Stromal cell of bone marrow (primary cell): ENCODE measurements at regions not wholly inside any gene's neighbourhood (a gene's known extent, or its start where the extent isn't known, plus 50 kb on each side); places are given as distances from the start of the nearest gene placed in this dataset.
"Not testable (repeated sequence)": the region's sequence is repeated elsewhere in the genome, so short reads cannot be mapped to it uniquely, and the experiment has no call there.

Experiments used
- DNase-seq: peaks from one replicate; pipeline ENCODE4 v3.0.0-alpha.2; 2012; ENCODE audit warnings: low read depth

DNA sequence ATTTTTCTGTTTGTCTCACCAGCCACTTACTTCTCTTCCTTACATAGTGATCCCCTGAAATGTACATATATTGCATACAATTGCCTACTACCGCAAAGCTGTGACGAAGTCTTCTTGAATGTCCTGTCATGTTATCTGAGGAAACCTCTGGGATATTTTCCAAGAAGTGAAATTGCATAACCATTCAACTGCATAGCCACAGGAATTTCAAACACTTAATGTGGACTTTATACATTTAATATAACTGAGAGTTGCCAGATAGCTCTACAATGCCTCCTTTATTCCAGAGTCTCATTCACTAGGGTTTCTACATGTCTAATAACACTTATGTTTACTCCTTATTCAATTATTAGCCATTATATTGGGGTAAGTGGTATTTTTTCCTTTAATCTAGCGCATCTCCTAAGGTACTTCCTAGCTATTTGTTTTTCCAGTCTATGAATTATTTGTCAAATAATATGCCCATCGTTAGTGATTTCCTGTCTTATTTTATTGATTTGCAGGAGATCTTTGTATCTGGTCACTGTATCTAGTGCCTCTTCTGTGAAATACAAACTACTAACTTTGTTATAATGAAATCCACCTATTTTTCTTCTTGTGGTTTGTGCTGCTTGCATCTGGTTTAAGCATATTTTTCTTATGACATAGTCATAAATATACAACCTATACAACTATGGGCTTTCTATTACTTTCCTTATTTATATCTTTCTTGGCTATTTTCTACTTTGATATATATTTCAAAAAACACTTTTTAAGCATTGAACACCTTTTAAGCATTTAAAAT, 69.2 kb upstream of the GRID2 start:
- DNase-seq = peak; percentile 92

DNA sequence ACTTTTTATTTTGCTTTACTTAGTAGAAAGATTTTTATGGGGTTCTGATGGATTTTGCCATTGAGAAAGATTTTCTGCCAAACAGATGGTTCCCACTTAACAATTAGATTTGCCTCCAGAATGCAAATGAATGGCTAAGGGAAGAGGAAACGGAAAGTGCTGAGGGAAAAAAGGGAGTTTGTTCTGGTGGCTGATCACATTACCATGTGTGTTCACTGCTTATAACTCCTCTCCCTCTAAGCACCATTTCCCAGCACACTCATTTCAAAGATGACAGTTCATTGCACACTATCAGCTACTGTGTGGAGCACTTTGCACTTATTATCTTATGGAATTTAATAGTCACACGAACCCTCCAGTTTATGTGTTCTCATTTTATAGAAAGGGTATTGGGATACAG, 68.0 kb upstream of the GRID2 start:
- DNase-seq = no peak

DNA sequence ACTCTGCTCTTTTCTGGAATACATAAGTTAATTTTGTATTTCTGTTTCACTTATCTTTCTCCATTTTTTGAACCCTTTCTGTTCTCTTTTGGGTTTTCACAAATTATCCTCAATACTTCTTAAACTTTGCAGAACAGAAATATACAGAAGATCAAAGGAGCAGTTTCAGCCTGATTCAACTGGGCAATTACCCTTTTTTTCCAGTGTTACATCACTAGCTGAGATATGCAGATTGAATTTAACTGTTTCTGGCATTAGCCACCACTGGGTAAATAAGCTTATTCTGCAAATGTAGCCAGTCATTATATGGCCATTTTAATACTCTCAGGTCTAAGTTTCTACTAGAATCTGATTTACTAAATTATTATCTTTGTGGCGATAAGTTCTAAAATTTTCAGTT, 66.9 kb upstream of the GRID2 start:
- DNase-seq = peak; percentile 68

DNA sequence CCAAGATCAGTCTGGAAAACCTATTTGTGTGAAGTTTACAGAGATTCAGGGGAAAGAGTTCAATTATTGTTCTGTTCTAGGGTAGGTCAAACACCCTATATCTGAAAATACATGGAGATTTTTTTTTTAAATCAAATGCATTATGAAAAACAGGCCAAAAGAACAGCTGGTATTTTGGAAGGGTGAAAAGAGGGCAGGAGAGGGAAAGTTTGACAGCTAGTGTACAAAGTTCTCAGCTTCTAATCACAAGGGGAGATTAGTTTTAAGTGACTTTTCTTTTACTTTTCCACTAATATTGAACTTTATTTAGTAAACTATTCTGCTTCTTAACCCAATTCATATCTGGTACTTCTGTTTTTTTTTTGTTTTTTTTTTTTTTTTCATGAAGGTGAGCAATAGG, 66.2 kb upstream of the GRID2 start:
- DNase-seq = no peak

DNA sequence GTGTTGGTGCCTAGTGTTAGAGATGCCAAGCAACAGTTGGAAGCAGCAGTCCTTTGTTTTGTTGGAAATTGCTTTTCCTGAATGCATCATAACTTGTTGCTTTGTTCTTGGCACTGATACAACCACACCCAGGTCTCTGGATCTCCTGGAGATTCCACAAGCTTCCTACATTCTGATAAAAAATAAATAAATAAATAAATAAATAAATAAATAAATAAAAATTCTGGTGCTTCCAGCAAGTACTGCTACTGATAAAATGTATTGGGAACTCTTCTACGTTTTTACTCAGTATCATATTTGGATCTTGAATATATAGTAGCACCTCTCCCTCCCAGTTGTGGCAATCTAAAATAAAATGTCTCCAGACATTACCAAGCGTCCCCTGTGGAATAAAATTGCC, 62.7 kb upstream of the GRID2 start:
- DNase-seq = no peak

DNA sequence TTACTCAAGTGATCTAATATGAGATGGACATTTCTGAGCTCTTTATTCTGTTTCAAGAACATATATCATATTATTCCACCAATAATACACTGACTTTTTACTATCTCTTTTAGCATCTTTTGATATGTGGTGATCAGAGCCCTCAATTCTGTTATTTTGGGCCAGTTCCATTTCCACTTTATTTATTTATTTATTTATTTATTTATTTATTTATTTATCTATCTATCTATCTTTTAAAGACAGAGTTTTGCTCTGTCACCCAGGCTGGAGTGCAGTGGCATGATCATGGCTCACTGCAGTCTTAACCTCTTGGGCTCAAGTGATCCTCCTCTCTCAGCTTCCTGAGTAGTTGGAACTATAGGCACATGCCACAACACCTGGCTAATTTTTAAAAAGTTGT, 57.4 kb upstream of the GRID2 start:
- no peak for DNase-seq

DNA sequence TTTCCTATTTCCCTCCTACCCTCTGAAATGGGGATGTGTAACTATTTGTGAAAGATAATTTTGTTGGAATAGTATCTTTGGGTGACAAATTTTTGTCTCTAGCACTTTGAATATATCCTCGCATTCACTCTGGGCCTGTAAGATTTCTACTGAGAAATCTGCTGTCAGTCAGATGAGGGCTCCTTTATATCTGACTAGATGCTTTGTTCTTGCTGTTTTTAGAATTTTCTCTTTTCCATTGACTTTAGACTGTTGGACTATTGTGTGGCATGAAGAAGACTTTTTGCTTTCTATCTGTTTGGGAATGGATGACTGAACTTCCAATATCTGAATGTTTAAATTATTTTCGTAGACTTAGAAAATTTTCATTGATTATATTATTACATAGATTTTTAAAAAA, 54.2 kb upstream of the GRID2 start:
- DNase-seq = no peak

DNA sequence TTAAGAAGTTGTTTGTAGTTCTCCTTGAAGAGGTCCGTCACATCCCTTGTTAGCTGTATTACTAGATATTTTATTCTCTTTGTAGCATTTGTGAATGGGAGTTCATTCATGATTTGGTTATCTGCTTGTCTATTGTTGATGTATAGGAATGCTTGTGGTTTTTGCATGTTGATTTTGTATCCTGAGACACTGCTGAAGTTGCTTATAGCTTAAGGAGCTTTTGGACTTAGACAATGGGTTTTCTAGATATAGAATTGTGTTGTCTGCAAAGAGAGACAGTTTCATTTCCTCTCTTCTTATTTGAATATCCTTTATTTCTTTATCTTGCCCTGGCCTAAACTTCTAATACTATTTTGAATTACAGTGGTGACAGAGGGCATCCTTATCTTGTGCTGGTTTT, 52.1 kb upstream of the GRID2 start:
- no peak for DNase-seq

DNA sequence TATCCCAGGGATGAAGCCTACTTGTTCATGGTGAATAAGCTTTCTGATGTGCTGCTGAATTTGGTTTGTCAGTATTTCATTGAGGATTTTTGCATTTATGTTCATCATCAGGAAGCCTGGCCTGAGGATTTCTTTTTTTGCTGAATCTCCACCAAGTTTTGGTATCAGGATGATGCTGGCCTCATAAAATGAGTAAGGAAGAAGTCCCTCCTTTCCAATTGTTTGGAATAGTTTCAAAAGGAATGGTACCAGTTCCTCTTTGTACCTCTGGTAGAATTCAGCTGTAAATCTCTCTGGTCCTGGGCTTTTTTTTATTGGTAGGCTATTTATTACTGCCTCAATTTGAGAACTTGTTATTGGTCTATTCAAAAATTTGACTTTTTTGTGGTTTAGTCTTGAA, 51.4 kb upstream of the GRID2 start:
- not testable (repeated sequence) for DNase-seq

DNA sequence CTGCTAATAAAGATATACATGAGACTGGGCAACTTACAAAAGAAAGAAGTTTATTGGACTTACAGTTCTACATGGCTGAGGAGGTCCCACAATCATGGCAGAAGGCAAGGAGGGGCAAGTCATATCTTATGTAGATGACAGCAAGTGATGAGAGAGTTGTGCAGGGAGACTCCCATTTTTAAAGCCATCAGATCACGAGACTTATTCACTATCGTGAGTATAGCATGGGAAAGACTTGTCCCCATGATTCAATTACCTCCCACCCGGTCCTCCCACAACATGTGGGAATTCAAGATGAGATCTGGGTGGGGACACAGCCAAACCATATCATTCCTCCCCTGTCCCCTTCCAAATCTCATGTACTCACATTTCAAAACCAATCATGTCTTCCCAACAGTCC, 50.9 kb upstream of the GRID2 start:
- no peak for DNase-seq

DNA sequence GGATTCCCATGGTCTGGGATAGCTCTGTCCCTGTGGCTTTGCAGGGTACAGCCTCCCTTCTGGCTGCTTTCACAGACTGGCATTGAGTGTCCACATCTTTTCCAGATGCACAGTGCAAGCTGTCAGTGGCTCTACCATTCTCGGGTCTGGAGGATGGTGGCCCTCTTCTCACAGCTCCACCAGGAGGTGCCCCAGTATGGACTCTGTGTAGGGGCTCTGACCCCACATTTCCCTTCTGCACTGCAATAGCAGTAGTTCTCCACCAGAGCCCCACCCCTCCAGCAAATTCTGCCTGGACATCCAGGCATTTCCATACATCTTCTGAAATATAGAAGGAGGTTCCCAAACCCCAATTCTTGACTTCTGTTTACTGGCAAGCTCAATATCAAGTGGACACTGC, 50.2 kb upstream of the GRID2 start:
- no peak for DNase-seq
